ENCODE measurements at regions not wholly inside any gene's neighbourhood (a gene's known extent, or its start where the extent isn't known, plus 50 kb on each side); places are given as distances from the start of the nearest gene placed in this dataset.

- POLR2A ChIA-PET (ENCODE audit: partially characterized antibody) = no interaction called here
- Histone ChIP-seq H3K36me3 (ENCODE audit: insufficient read depth, low read length) (no peaks in the 10 kb centered on the region), H3K27me3 (ENCODE audit: insufficient read depth, low read length) (no peaks in the 10 kb centered on the region), H3K27ac (ENCODE audit: low read depth, low read length) (no peak overlapping the region), H3K4me1 (ENCODE audit: insufficient read depth, low read length) (no peaks in the 10 kb centered on the region), H3K9me3 (ENCODE audit: control insufficient read depth in 1 of 2, low read length in 2 of 2) (no peaks in the 10 kb centered on the region), H3K4me3 (ENCODE audit: low read length in 2 of 2) (no peak overlapping the region)
- Mint-ChIP-seq H3K36me3 (no peaks in the 10 kb centered on the region), H3K27ac (no peak overlapping the region), H3K27me3 (peaks cover 0 to 1% of the 10 kb centered on the region in 2 donors), H3K4me3 (no peak overlapping the region), H3K4me1 (peaks cover 0 to 5% (median 3%) of the 10 kb centered on the region in 4 donors), H3K9me3 (no peaks in the 10 kb centered on the region)
- DNase-seq = no peak
- intact Hi-C loops (cut with micrococcal nuclease) = no loop called here
- CTCF ChIA-PET (ENCODE audit: partially characterized antibody) = no interaction called here
Observed at GRCh38 chr7:21194936-21195335, 232.9 kb upstream of the SP4 start.

DNA sequence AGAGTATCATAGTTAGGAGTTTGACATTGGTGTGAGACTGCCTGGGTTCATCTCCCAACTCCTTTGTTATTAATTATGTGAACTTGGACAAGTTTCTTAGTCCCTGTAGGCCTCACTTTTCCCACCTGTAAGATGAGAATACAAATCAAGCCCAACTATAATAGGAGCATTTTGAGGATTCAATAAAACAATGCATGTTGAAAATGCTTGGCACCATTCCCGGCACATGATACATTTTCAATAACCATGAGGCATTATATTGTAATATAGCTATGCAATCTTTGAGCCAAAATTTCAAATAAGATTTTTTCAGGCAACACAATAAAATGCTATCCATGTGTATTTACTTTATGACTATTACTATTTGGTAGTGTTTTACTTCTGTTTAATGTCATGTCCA is 229.0 kb upstream of the SP4 start:
- Mint-ChIP-seq H3K4me1 (peaks cover 0 to 5% (median 4%) of the 10 kb centered on the region in 4 donors), H3K27ac (no peak overlapping the region), H3K9me3 (peaks cover 0 to 2% (median 0%) of the 10 kb centered on the region in 8 donors), H3K27me3 (peaks cover 0 to 4% of the 10 kb centered on the region in 2 donors), H3K36me3 (no peaks in the 10 kb centered on the region), H3K4me3 (no peak overlapping the region)
- intact Hi-C loops (cut with micrococcal nuclease) = no loop called here
- Histone ChIP-seq H3K4me1 (ENCODE audit: insufficient read depth, low read length) (no peaks in the 10 kb centered on the region), H3K4me3 (ENCODE audit: low read length in 2 of 2) (no peak overlapping the region), H3K27me3 (ENCODE audit: insufficient read depth, low read length) (no peaks in the 10 kb centered on the region), H3K27ac (ENCODE audit: low read depth, low read length) (no peak overlapping the region), H3K9me3 (ENCODE audit: control insufficient read depth in 1 of 2, low read length in 2 of 2) (no peaks in the 10 kb centered on the region), H3K36me3 (ENCODE audit: insufficient read depth, low read length) (no peaks in the 10 kb centered on the region)
- ChIA-PET CTCF (ENCODE audit: partially characterized antibody) (no interaction called here), POLR2A (ENCODE audit: partially characterized antibody) (interaction anchor here (0.6 kb wide), 1 partner anchor 99 kb away, joined by 3 read pairs; no protein-coding TSS in a partner anchor)
- no peak for DNase-seq

GRCh38 chr7:21200503-21200902 is 227.4 kb upstream of the SP4 start:
- Histone ChIP-seq H3K4me3 (ENCODE audit: low read length in 2 of 2) (no peak overlapping the region), H3K27ac (ENCODE audit: low read depth, low read length) (no peak overlapping the region), H3K4me1 (ENCODE audit: insufficient read depth, low read length) (no peaks in the 10 kb centered on the region), H3K36me3 (ENCODE audit: insufficient read depth, low read length) (no peaks in the 10 kb centered on the region), H3K9me3 (ENCODE audit: control insufficient read depth in 1 of 2, low read length in 2 of 2) (no peaks in the 10 kb centered on the region), H3K27me3 (ENCODE audit: insufficient read depth, low read length) (no peaks in the 10 kb centered on the region)
- intact Hi-C loops (cut with micrococcal nuclease) = no loop called here
- POLR2A ChIA-PET (ENCODE audit: partially characterized antibody) = no interaction called here
- Mint-ChIP-seq H3K27me3 (peaks cover 0 to 8% of the 10 kb centered on the region in 2 donors), H3K36me3 (no peaks in the 10 kb centered on the region), H3K27ac (no peak overlapping the region), H3K4me1 (peaks cover 0 to 5% (median 4%) of the 10 kb centered on the region in 4 donors), H3K9me3 (peaks cover 0 to 2% (median 0%) of the 10 kb centered on the region in 8 donors), H3K4me3 (no peak overlapping the region)
- CTCF ChIA-PET (ENCODE audit: partially characterized antibody) = no interaction called here
- no peak for DNase-seq

DNA sequence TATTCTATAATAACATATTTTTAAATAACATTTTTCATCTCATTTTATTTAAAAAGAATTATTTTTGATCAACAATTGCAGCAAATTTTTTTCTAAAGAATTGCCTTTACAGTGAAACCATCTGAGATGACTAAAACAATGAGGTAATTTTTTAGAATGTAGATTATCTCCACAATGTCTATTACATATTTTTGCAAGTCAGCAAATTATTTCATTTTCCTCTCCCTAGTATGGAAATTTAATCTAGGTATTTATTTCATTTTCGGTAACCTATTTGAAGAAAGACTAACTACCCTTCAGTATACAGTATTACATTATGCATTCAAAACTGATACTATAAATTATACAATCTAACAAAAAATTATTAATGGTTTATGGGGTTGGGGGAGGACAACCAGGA is 213.2 kb upstream of the SP4 start:
- H3K4me3 ChIP-seq (ENCODE audit: low read length in 2 of 2) = no peak overlapping the region
- H3K9me3 ChIP-seq (ENCODE audit: control insufficient read depth in 1 of 2, low read length in 2 of 2) = no peaks in the 10 kb centered on the region
- H3K27me3 Mint-ChIP-seq = peaks cover 6 to 11% of the 10 kb centered on the region in 2 donors
- H3K4me1 Mint-ChIP-seq = no peaks in the 10 kb centered on the region
- no peaks in the 10 kb centered on the region for H3K27me3 ChIP-seq (ENCODE audit: insufficient read depth, low read length)
- H3K27ac Mint-ChIP-seq = no peak overlapping the region
- H3K36me3 Mint-ChIP-seq = no peaks in the 10 kb centered on the region
- H3K4me1 ChIP-seq (ENCODE audit: insufficient read depth, low read length) = no peaks in the 10 kb centered on the region
- ChIA-PET POLR2A (ENCODE audit: partially characterized antibody) (no interaction called here), CTCF (ENCODE audit: partially characterized antibody) (no interaction called here)
- no peaks in the 10 kb centered on the region for H3K36me3 ChIP-seq (ENCODE audit: insufficient read depth, low read length)
- H3K9me3 Mint-ChIP-seq = peaks cover 0 to 3% (median 0%) of the 10 kb centered on the region in 8 donors
- intact Hi-C loops (cut with micrococcal nuclease) = no loop called here
- no peak for DNase-seq
- no peak overlapping the region for H3K4me3 Mint-ChIP-seq
- H3K27ac ChIP-seq (ENCODE audit: low read depth, low read length) = no peak overlapping the region

- Mint-ChIP-seq H3K27ac (no peak overlapping the region), H3K27me3 (peaks cover 5 to 6% of the 10 kb centered on the region in 2 donors), H3K9me3 (peaks cover 0 to 2% (median 0%) of the 10 kb centered on the region in 8 donors), H3K4me3 (no peak overlapping the region), H3K4me1 (no peaks in the 10 kb centered on the region), H3K36me3 (no peaks in the 10 kb centered on the region)
- ChIA-PET CTCF (ENCODE audit: partially characterized antibody) (no interaction called here), POLR2A (ENCODE audit: partially characterized antibody) (no interaction called here)
- no peaks in the 10 kb centered on the region for H3K36me3 ChIP-seq (ENCODE audit: insufficient read depth, low read length)
- no peaks in the 10 kb centered on the region for H3K9me3 ChIP-seq (ENCODE audit: control insufficient read depth in 1 of 2, low read length in 2 of 2)
- H3K4me3 ChIP-seq (ENCODE audit: low read length in 2 of 2) = no peak overlapping the region
- H3K27me3 ChIP-seq (ENCODE audit: insufficient read depth, low read length) = no peaks in the 10 kb centered on the region
- DNase-seq = no peak
- intact Hi-C loops (cut with micrococcal nuclease) = no loop called here
- no peak overlapping the region for H3K27ac ChIP-seq (ENCODE audit: low read depth, low read length)
- no peaks in the 10 kb centered on the region for H3K4me1 ChIP-seq (ENCODE audit: insufficient read depth, low read length)
Observed at GRCh38 chr7:21215307-21215706, 212.6 kb upstream of the SP4 start.

- H3K4me3 Mint-ChIP-seq = no peak overlapping the region
- ChIA-PET POLR2A (ENCODE audit: partially characterized antibody) (no interaction called here), CTCF (ENCODE audit: partially characterized antibody) (interaction anchor here (0.7 kb wide), 1 partner anchor 18 kb away, joined by 3 read pairs; no protein-coding TSS in a partner anchor)
- Histone ChIP-seq H3K9me3 (ENCODE audit: control insufficient read depth in 1 of 2, low read length in 2 of 2) (no peaks in the 10 kb centered on the region), H3K4me1 (ENCODE audit: insufficient read depth, low read length) (no peaks in the 10 kb centered on the region), H3K4me3 (ENCODE audit: low read length in 2 of 2) (no peak overlapping the region), H3K27ac (ENCODE audit: low read depth, low read length) (no peak overlapping the region), H3K27me3 (ENCODE audit: insufficient read depth, low read length) (no peaks in the 10 kb centered on the region), H3K36me3 (ENCODE audit: insufficient read depth, low read length) (no peaks in the 10 kb centered on the region)
- H3K4me1 Mint-ChIP-seq = no peaks in the 10 kb centered on the region
- H3K27ac Mint-ChIP-seq = no peak overlapping the region
- intact Hi-C loops (cut with micrococcal nuclease) = no loop called here
- H3K9me3 Mint-ChIP-seq = no peaks in the 10 kb centered on the region
- H3K27me3 Mint-ChIP-seq = peaks cover 1 to 3% of the 10 kb centered on the region in 2 donors
- H3K36me3 Mint-ChIP-seq = no peaks in the 10 kb centered on the region
- DNase-seq = no peak
Observed at GRCh38 chr7:21217365-21217764, 210.5 kb upstream of the SP4 start.

GRCh38 chr7:21218155-21218554 is 209.7 kb upstream of the SP4 start:
- intact Hi-C loops (cut with micrococcal nuclease) = no loop called here
- POLR2A ChIA-PET (ENCODE audit: partially characterized antibody) = no interaction called here
- H3K27me3 Mint-ChIP-seq = peaks cover 2% of the 10 kb centered on the region in 2 donors

DNA sequence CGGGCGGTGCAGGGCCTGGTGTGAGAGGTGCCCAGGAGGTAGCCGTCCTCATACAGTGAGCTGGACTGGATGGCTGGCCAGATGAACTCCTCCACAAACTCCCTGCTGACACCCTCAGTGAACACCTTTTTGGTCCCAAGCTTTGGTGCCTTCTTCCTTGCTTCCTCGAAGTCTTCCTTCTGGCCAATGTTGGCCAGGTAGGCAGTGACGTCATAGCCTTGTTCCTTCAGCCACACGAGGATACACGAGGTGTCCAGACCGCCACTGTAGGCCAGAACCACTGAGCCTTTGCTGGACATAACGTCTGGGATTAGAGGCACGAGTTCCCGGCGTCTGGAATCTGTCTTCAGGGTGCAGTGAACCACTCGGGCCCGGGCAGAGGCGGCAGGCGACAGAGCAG is 206.8 kb upstream of the SP4 start:
- Histone ChIP-seq H3K36me3 (ENCODE audit: insufficient read depth, low read length) (no peaks in the 10 kb centered on the region), H3K27ac (ENCODE audit: low read depth, low read length) (no peak overlapping the region), H3K9me3 (ENCODE audit: control insufficient read depth in 1 of 2, low read length in 2 of 2) (no peaks in the 10 kb centered on the region), H3K4me3 (ENCODE audit: low read length in 2 of 2) (no peak overlapping the region), H3K4me1 (ENCODE audit: insufficient read depth, low read length) (no peaks in the 10 kb centered on the region), H3K27me3 (ENCODE audit: insufficient read depth, low read length) (no peaks in the 10 kb centered on the region)
- no peak for DNase-seq
- Mint-ChIP-seq H3K36me3 (no peaks in the 10 kb centered on the region), H3K27me3 (peaks cover 2 to 3% of the 10 kb centered on the region in 2 donors), H3K4me3 (no peak overlapping the region), H3K4me1 (no peaks in the 10 kb centered on the region), H3K9me3 (no peaks in the 10 kb centered on the region), H3K27ac (no peak overlapping the region)
- POLR2A ChIA-PET (ENCODE audit: partially characterized antibody) = no interaction called here
- CTCF ChIA-PET (ENCODE audit: partially characterized antibody) = no interaction called here
- intact Hi-C loops (cut with micrococcal nuclease) = no loop called here

More at GRCh38 chr7:21218155-21218554, 209.7 kb upstream of the SP4 start:
- H3K36me3 ChIP-seq (ENCODE audit: insufficient read depth, low read length) = no peaks in the 10 kb centered on the region
- no peak overlapping the region for H3K27ac ChIP-seq (ENCODE audit: low read depth, low read length)
- no peaks in the 10 kb centered on the region for H3K9me3 ChIP-seq (ENCODE audit: control insufficient read depth in 1 of 2, low read length in 2 of 2)
- no peak for DNase-seq
- Mint-ChIP-seq H3K9me3 (no peaks in the 10 kb centered on the region), H3K36me3 (no peaks in the 10 kb centered on the region), H3K27ac (no peak overlapping the region), H3K4me1 (no peaks in the 10 kb centered on the region), H3K4me3 (no peak overlapping the region)
- no peaks in the 10 kb centered on the region for H3K27me3 ChIP-seq (ENCODE audit: insufficient read depth, low read length)
- H3K4me1 ChIP-seq (ENCODE audit: insufficient read depth, low read length) = no peaks in the 10 kb centered on the region
- H3K4me3 ChIP-seq (ENCODE audit: low read length in 2 of 2) = no peak overlapping the region
- CTCF ChIA-PET (ENCODE audit: partially characterized antibody) = no interaction called here

All from CD4-positive, alpha-beta memory T cell (primary cell).